Activated naive CD4-positive, alpha-beta T cell treated with anti-CD3 and anti-CD28 coated beads for 36 hours (primary cell): ENCODE measurements at regions not wholly inside any gene's neighbourhood (a gene's known extent, or its start where the extent isn't known, plus 50 kb on each side); places are given as distances from the start of the nearest gene placed in this dataset.

Experiments used
- CTCF ChIA-PET: fragments of 350-600 bp; sonication (Branson Sonifier 250); formaldehyde crosslinking; loops from one replicate; lab custom pipeline; 2021; ENCODE audit warnings: antibody characterized with exemption; lab: Charles Lee
- DNase-seq: peaks from one replicate; pipeline ENCODE4 v3.0.0-alpha.2; 2020
- H3K27ac Mint-ChIP-seq: one replicate; pipeline ENCODE4 v1.8.0; 2021; ENCODE audit warnings: mild to moderate bottlenecking, mixed read lengths
- H3K27me3 Mint-ChIP-seq: one replicate; pipeline ENCODE4 v1.8.0; 2021; ENCODE audit warnings: low read depth, mixed read lengths
- H3K36me3 Mint-ChIP-seq: one replicate; pipeline ENCODE4 v1.8.0; 2021; ENCODE audit warnings: low read depth, mixed read lengths
- H3K4me1 Mint-ChIP-seq: one replicate; pipeline ENCODE4 v1.8.0; 2021; ENCODE audit warnings: low read depth, mixed read lengths
- H3K4me3 Mint-ChIP-seq: one replicate; pipeline ENCODE4 v1.8.0; 2021; ENCODE audit warnings: mild to moderate bottlenecking, moderate library complexity, mixed read lengths
- H3K9me3 Mint-ChIP-seq: one replicate; pipeline ENCODE4 v1.8.0; 2021; ENCODE audit warnings: mixed read lengths
- intact Hi-C: fragments of 100-400 bp; cut with micrococcal nuclease; formaldehyde crosslinking; loops from one replicate; pipeline ENCODE4 v1.15.1; 2023

- peaks cover 3% of the 10 kb centered on the region for H3K9me3 Mint-ChIP-seq
- H3K4me3 Mint-ChIP-seq, result no peak overlapping the region
- intact Hi-C loops, result no loop called here
- H3K36me3 Mint-ChIP-seq, result no peaks in the 10 kb centered on the region
- no peak for DNase-seq
- CTCF ChIA-PET, result no interaction called here
- H3K27me3 Mint-ChIP-seq, result no peaks in the 10 kb centered on the region
- H3K27ac Mint-ChIP-seq, result no peak overlapping the region
- no peaks in the 10 kb centered on the region for H3K4me1 Mint-ChIP-seq
Measured at GRCh38 chr9:73701415-73702057, 549.9 kb downstream of the ANXA1 start.

GRCh38 chr9:73714294-73714693 is 562.6 kb downstream of the ANXA1 start:
- H3K27me3 Mint-ChIP-seq, result no peaks in the 10 kb centered on the region
- no peaks in the 10 kb centered on the region for H3K36me3 Mint-ChIP-seq
- no peak for DNase-seq
- H3K27ac Mint-ChIP-seq, result no peak overlapping the region
- no peak overlapping the region for H3K4me3 Mint-ChIP-seq
- H3K9me3 Mint-ChIP-seq, result no peaks in the 10 kb centered on the region
- CTCF ChIA-PET, result no interaction called here
- no peaks in the 10 kb centered on the region for H3K4me1 Mint-ChIP-seq
- intact Hi-C loops, result no loop called here

DNA sequence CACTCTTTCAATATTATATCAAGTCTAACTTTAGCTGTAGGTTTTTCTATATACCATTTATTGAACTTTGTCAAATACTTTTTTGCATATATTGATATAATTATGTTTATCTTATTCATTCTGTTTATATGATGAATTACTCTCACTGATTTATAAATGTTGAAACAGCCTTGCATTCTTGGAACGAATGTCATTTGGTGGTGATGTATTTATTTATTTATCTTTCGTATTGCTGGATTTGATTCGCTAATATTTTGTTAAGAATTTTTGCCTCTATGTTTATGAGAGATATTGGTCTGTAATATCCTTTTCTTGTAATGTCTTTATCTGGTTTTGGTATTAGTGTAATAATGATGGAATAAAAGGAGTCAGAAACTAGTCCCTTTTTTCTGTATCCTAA is 563.9 kb downstream of the ANXA1 start:
- Mint-ChIP-seq H3K4me1 (no peaks in the 10 kb centered on the region), H3K27me3 (no peaks in the 10 kb centered on the region), H3K4me3 (no peak overlapping the region), H3K27ac (no peak overlapping the region), H3K36me3 (no peaks in the 10 kb centered on the region), H3K9me3 (no peaks in the 10 kb centered on the region)
- DNase-seq, result no peak
- intact Hi-C loops, result no loop called here
- CTCF ChIA-PET, result no interaction called here

- no peaks in the 10 kb centered on the region for H3K27me3 Mint-ChIP-seq
- no peaks in the 10 kb centered on the region for H3K4me1 Mint-ChIP-seq
- H3K27ac Mint-ChIP-seq, result no peak overlapping the region
- no peak overlapping the region for H3K4me3 Mint-ChIP-seq
- H3K36me3 Mint-ChIP-seq, result no peaks in the 10 kb centered on the region
- CTCF ChIA-PET, result no interaction called here
- DNase-seq, result no peak
- intact Hi-C loops, result no loop called here
- H3K9me3 Mint-ChIP-seq, result peaks cover 4% of the 10 kb centered on the region
Measured at GRCh38 chr9:73719660-73720059, 568.0 kb downstream of the ANXA1 start.

- Mint-ChIP-seq H3K27me3 (no peaks in the 10 kb centered on the region), H3K4me1 (no peaks in the 10 kb centered on the region), H3K4me3 (no peak overlapping the region), H3K36me3 (no peaks in the 10 kb centered on the region), H3K27ac (no peak overlapping the region), H3K9me3 (peaks cover 4% of the 10 kb centered on the region)
- intact Hi-C loops, result no loop called here
- CTCF ChIA-PET, result no interaction called here
- no peak for DNase-seq
Measured at GRCh38 chr9:73720601-73721000, 568.9 kb downstream of the ANXA1 start.

DNA sequence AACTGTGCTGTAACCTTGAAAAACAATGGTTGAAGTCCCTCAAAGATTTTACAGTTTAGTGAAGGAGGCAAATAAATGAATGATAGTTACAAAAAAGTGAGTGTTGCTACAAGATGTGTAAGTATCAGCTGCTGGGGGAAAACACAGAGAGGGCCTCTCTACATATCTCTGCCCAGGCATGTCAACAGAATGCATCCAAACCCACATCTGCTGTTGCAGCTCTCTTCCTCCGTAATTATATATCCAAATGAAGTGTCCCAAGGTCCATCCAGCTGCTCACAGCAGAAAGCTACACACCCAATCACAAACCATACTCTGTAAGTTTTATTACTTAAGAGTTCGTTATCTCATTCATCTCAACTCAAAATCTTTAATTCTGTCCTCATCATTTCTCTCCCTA is 584.6 kb downstream of the ANXA1 start:
- Mint-ChIP-seq H3K9me3 (no peaks in the 10 kb centered on the region), H3K4me3 (no peak overlapping the region), H3K4me1 (no peaks in the 10 kb centered on the region), H3K27ac (no peak overlapping the region), H3K36me3 (no peaks in the 10 kb centered on the region), H3K27me3 (no peaks in the 10 kb centered on the region)
- no peak for DNase-seq
- intact Hi-C loops, result no loop called here
- CTCF ChIA-PET, result no interaction called here

- Mint-ChIP-seq H3K27ac (no peak overlapping the region), H3K4me3 (no peak overlapping the region), H3K4me1 (no peaks in the 10 kb centered on the region), H3K27me3 (no peaks in the 10 kb centered on the region), H3K9me3 (no peaks in the 10 kb centered on the region), H3K36me3 (no peaks in the 10 kb centered on the region)
- CTCF ChIA-PET, result no interaction called here
- no peak for DNase-seq
- intact Hi-C loops, result no loop called here
Measured at GRCh38 chr9:73738741-73739530, 587.3 kb downstream of the ANXA1 start.

DNA sequence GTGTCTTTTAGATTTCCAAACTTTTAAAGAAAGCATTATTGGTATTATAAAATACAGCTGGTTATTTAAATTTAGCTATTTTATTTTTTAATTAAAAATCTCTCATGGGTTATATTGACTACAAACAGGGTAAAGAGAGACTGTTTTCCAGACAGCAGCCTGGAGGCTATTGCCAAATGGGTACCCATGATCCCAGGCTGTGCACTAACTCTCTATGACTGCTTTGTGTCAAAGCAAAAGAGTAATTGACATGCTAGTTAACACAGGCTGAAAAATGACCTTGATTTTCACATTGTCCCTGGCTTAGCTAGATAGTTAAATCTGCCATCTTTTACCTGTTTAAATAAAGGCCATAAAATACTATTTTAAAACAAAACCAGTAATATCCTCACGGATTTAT is 589.7 kb downstream of the ANXA1 start:
- Mint-ChIP-seq H3K27ac (no peak overlapping the region), H3K36me3 (no peaks in the 10 kb centered on the region), H3K4me3 (no peak overlapping the region), H3K27me3 (no peaks in the 10 kb centered on the region), H3K9me3 (no peaks in the 10 kb centered on the region), H3K4me1 (no peaks in the 10 kb centered on the region)
- intact Hi-C loops, result no loop called here
- CTCF ChIA-PET, result no interaction called here
- DNase-seq, result no peak

DNA sequence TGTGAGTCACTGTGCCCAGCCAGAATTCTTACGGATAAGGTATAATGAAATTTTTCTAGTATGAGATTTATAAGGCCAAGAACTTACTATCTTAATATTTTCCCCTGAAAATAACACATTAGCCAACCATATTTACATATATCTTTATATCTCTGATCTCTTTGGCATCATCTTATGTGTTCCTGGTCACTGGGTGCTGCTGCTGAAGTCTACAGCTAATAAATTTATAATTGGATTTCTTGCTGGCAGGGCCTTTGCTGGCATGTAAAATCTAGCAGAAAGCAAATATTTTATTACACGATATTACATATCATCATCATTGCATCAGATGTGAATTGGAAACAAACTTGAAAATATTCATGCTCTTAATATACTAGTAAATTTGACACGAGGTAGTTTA is 590.7 kb downstream of the ANXA1 start:
- no peak for DNase-seq
- Mint-ChIP-seq H3K27me3 (no peaks in the 10 kb centered on the region), H3K4me3 (no peak overlapping the region), H3K9me3 (no peaks in the 10 kb centered on the region), H3K27ac (no peak overlapping the region), H3K4me1 (no peaks in the 10 kb centered on the region), H3K36me3 (no peaks in the 10 kb centered on the region)
- CTCF ChIA-PET, result no interaction called here
- intact Hi-C loops, result no loop called here

DNA sequence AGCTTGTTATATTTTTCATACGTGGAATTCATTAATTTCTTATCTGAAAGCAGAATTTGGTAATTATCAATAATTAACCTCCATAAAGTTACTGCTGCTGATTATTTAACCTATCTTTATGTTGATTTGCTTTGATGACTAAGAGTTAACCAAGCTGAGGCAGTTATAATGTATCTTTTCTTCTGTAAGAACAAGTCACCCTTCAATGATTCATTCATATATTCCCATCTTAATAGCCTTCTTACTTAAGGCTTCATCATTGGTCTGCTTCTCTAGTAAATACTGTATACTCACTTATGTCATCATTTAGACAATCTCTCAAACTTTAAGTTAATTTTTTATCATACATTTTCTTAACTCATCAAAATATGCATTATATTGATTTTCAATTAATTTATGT is 592.2 kb downstream of the ANXA1 start:
- Mint-ChIP-seq H3K9me3 (no peaks in the 10 kb centered on the region), H3K27me3 (no peaks in the 10 kb centered on the region), H3K4me1 (no peaks in the 10 kb centered on the region), H3K27ac (no peak overlapping the region), H3K4me3 (no peak overlapping the region), H3K36me3 (no peaks in the 10 kb centered on the region)
- DNase-seq, result no peak
- intact Hi-C loops, result no loop called here
- CTCF ChIA-PET, result no interaction called here

GRCh38 chr9:73745598-73745997 is 593.9 kb downstream of the ANXA1 start:
- Mint-ChIP-seq H3K36me3 (no peaks in the 10 kb centered on the region), H3K4me1 (no peaks in the 10 kb centered on the region), H3K4me3 (no peak overlapping the region), H3K9me3 (no peaks in the 10 kb centered on the region), H3K27ac (no peak overlapping the region), H3K27me3 (no peaks in the 10 kb centered on the region)
- CTCF ChIA-PET, result no interaction called here
- intact Hi-C loops, result no loop called here
- DNase-seq, result no peak

- Mint-ChIP-seq H3K4me3 (no peak overlapping the region), H3K9me3 (no peaks in the 10 kb centered on the region), H3K27me3 (no peaks in the 10 kb centered on the region), H3K27ac (no peak overlapping the region), H3K36me3 (no peaks in the 10 kb centered on the region), H3K4me1 (no peaks in the 10 kb centered on the region)
- CTCF ChIA-PET, result no interaction called here
- DNase-seq, result no peak
- intact Hi-C loops, result no loop called here
Measured at GRCh38 chr9:73753171-73753570, 601.5 kb downstream of the ANXA1 start.

DNA sequence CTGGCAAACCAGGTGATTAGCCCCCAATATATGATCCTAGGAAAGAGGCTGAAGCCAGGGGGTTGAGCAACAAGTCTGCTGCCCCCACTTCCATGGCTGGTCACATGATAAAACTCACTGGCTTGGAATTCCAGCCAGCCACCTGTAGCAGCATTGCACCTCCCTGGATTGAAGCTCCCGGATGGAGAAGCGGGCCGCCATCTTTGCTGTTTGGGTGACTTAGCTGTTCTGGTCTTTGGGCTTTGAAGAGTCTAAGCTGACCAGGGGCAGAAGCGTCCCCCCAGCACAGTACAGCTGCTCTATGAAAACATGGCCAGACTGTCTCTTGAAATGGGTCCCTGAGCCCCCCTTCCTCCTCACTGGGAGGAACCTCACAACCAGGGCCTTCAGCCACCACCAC is 610.2 kb downstream of the ANXA1 start:
- intact Hi-C loops, result no loop called here
- no peak for DNase-seq
- Mint-ChIP-seq H3K9me3 (peaks cover 2% of the 10 kb centered on the region), H3K27me3 (no peaks in the 10 kb centered on the region), H3K4me3 (no peak overlapping the region), H3K27ac (no peak overlapping the region), H3K36me3 (no peaks in the 10 kb centered on the region), H3K4me1 (no peaks in the 10 kb centered on the region)
- CTCF ChIA-PET, result no interaction called here
